NCI-H345 treated with DMSO at 0.1 percent for 48 hours (cell line): ENCODE measurements at regions not wholly inside any gene's neighbourhood (a gene's known extent, or its start where the extent isn't known, plus 50 kb on each side); places are given as distances from the start of the nearest gene placed in this dataset.

Source experiments
- DNase-seq: peaks from one replicate; lab custom pipeline; 2025; ENCODE audit not compliant: unreplicated experiment; lab: John Stamatoyannopoulos, UW

- no peak for DNase-seq
Observed at GRCh38 chr17:72254808-72255449, 134.1 kb downstream of the SOX9 start.

GRCh38 chr17:72255481-72255880 lies 134.7 kb downstream of the SOX9 start:
- peak; percentile 64 for DNase-seq

- DNase-seq, result no peak
Observed at GRCh38 chr17:72258711-72259110, 137.9 kb downstream of the SOX9 start.

GRCh38 chr17:72259922-72260321 lies 139.1 kb downstream of the SOX9 start:
- no peak for DNase-seq

DNA sequence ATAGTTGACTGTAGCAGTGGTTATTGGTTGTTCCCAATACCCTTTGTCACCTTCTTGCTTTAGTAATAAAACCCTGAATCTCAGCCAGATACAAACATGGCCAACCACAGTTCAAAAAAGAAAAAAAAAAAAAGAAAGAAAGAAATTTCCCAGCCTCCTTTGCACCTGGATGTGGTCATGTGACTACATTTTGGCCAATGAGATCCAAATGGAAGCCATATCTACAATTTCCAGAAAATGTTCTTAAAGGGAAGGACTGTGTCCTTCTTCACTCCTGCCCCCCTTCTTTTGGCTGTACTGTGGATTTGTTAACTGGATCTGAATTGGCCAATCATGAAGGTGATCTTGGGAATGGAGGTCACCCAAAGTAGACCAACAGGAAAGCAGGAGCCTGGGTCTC lies 141.9 kb downstream of the SOX9 start:
- no peak for DNase-seq

GRCh38 chr17:72264682-72265405 lies 144.0 kb downstream of the SOX9 start:
- DNase-seq, result no peak

DNA sequence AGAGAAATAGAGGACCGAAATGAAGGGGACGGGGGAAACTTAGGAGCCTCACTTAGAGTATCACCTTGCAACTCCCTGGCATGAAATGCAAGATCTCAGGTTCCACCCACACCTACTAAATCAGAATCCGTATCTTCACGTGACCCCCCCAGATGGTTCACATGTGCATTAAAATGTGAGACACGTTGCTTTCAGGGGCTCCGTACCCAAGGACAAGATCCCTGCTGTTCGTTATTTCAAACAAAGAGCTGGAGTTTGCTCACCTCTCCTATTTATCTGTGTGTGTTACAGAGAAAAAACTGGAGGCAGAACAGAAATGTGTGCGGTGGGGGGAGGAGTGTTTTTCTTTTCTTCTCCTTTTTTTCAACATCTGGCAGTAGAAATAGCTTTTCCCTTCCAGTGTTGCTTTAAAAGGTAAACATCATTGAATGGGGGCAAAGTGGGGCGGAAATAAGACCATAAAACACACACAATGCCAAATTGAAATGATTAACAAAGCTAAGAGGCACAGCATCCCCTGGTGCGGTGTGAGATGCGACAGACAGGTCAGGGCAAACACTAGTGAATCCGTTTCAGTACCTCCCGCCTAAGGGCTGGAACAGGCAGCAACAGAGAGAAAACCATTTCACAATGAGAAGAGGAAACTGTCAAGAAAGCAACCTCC lies 145.4 kb downstream of the SOX9 start:
- peak; percentile 92 for DNase-seq

DNA sequence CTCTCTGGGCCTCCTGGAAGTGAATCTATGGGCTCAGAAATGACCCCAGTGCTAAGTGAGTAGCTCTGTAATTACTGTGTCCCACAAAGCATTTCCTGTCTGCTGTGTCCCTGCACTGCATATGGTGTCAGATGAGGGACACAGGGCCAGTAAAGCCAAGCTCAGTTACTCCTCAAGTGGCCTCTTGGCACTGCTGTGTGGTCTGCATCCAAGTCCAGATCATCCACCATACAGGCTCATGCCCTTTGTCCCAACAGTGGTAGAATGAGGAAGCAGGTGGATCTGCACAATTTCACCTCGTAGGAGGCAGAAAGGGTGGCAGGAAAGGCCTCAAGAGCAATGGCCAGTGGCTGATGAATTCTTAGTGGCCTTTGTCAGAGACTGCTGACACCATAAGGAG lies 146.8 kb downstream of the SOX9 start:
- no peak for DNase-seq

DNA sequence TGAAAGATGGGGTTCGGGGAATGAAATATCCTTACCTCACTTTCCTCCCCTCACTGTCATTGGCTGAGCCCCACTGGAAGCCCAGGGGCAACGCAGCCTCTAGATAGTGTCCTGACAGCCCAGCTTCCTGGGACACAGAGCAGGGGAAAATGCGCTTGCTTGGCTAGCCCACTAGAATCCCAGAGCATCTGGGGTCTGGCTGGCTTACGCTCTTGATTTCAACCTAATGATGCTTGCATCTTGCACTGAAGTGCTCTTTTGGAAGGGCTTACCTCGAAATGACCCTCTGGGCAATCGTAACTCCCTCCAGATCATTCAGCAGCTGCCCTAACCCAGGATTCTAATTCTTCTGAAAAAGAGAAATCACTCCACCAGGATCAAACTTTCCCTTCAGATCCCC lies 147.6 kb downstream of the SOX9 start:
- DNase-seq, result no peak

DNA sequence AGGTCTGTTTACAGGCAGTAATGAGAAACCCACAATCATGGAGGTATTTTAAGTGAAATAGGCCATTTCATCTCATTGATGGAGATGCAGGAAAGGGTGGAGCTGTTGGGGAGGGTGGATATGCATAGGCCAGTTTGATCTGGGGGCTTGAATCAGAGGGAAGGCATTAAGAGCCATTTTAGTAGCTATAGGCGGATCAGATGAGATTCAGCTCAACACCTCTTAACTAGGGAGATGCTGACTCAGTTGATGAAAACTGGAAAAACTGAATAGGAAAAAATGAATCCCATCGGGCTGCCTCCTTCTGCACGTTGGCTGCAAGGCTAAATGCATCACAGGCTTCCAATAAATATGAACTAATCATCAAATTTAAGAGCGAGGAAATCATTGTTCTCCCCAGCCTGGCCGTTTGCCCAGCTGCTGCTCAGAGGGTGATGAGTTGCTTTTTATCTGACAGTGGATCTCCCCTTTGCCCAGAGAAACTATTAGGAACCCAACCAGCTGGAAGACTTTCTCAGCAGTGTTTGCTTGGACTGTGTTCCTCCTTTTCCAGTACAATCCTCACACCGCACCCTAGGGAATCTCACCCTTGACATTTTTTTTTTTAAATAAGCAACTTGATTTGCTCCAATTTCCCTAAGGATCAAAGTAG lies 149.6 kb downstream of the SOX9 start:
- peak; percentile 76 for DNase-seq

DNA sequence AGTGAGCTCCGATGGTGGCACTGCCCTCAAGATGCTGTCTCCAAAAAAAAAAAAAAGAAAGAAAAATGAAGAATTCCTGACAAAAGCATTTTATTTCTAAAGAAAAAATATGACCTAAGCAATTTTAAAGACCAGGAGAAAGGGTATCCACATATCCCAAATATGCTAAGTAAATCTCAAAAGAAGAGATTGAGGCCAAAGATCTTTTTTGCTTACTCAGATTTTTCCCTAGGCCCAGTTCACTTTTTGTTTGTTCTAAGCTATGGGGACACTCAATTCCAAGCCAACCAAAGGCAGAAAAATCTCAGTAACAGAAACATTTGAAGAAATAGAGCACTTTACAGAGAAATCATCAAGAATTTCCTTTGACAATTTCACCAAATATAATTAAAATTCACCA lies 150.8 kb downstream of the SOX9 start:
- no peak for DNase-seq

DNA sequence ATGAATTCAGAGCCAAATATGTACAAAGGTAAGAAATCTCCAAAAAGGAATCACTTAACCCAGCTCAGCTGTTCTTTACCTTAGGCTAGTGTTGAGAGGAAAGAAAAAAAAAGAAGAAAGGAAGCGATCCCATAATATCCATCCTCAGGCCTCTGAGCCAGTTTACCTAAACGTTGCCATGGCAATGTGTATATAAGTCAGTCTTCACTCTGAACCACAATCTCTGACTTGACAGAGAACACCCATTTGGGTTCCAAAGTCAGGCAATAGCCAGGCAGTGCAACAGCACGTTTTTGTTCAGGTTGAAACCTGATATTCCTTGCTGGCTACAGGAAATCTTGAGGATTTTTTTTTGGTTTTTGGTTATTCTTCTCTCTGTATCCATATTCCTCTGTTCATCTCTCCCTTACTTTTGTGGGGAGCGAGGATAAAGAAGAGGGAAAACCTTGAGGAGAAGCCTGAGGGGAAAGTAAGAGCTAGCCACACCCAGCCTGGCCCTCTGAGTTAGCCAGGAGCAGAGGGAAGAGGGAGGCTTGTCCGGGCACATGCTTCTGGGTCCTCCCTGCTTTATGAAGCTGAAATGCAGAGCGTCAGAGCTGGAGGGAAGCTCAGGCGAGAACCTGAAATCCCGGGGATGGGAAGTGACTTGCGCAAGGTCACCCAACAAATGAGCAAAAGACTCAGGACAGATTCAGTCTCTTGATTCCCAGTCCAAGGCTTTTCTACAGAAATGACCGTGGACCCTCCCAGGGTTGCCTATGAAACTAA lies 152.7 kb downstream of the SOX9 start:
- no peak for DNase-seq

GRCh38 chr17:72274614-72275013 lies 153.8 kb downstream of the SOX9 start:
- no peak for DNase-seq

GRCh38 chr17:72280881-72281280 lies 160.1 kb downstream of the SOX9 start:
- no peak for DNase-seq

DNA sequence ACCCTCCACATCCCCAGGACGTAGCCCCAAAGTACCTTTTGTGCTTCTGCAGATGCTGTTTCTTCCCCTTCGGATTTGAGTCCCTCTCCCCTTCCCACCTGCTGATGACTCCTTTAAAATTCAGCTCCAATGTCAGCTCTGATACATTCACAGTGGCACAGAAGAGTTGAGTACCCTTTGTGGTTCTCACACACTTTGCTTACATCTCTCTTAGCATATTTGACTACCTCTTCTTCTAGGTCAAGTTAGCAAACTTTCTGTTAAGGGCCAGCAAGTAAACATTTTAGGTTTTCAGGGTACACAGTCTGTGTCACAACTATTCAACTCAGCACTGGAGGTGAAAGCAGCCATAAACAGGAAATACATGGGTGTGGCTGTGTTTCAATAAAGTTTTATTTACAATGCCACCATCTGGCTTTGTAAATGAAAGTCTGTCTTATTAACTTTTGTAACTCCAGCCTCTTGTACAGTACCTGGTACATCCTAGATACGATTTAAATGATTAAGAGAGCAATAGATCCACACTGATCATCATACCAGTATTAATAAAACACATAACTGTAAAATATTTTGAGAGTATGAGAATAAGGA lies 161.7 kb downstream of the SOX9 start:
- no peak for DNase-seq

DNA sequence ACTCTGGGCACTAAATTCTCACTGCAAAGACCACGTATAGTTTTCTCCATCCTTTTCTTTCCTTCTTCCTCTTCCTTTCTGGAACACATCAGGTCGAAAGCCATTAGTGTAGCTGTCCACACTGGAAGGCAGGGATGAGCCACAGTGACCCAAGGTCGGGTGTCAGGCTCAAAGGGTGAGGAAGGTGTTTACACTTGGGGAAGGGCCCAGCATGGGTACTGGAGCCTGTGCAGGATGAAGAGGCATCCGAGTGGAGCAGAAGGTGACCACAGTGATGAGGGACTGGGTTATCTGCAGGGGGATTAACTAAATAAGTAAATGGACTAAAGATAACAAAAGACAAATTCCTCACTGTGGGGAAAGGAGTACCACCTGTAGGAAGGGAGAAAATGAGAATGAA lies 164.0 kb downstream of the SOX9 start:
- no peak for DNase-seq

- DNase-seq, result no peak
Observed at GRCh38 chr17:72287586-72287985, 166.8 kb downstream of the SOX9 start.

DNA sequence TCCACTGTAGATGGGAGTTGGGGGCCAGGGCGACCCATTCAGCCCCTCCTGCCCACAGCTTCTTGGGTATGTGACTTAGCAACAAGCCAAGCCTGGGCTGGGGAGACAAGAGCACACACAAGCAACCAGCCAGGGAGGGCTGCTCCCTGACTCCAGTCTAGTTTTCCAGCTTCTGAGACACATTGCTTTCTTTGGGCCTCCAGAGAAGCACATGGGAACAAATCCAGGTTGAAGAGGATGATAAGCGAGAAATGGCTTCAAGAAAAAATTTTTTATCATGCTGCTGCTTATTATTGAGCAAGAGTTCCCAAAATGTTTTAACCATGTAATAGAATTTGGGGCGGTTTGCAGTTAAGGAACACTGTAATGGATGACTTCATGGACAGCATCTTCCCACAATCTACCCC lies 173.7 kb downstream of the SOX9 start:
- DNase-seq, result no peak

DNA sequence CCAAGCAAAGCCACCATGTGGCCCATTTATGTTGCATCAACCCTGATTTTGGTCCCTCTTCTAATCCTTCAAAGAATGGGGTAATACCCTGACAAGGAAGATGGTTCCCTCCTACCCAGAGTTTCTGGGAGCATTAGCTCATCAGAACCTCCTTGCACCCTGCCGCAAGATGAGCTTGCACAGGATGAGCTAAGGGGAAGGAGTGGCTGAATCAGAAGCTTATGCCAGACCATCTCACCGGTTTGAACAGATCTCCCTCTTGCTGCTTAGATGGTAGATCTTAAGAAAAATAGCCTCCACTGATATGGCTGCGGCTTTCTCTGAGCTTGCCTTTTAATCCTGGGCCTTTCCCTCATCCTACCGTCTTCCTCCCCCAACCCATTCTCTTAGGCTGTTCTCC lies 175.1 kb downstream of the SOX9 start:
- no peak for DNase-seq

- DNase-seq, result no peak
Observed at GRCh38 chr17:72296456-72296855, 175.6 kb downstream of the SOX9 start.
